SK-N-SH (cell line): ENCODE measurements at regions not wholly inside any gene's neighbourhood (a gene's known extent, or its start where the extent isn't known, plus 50 kb on each side); places are given as distances from the start of the nearest gene placed in this dataset.

Experiments used
- CTCF ChIA-PET: fragments of 300-600, 350-600 bp; formaldehyde crosslinking; extraction: SDS; loops from one replicate; lab custom pipeline; 2021; lab: Yijun Ruan, JAX
- POLR2A ChIA-PET: fragments of 350-600 bp; sonication (Branson Sonifier 250); formaldehyde crosslinking; extraction: SDS; loops from one replicate; lab custom pipeline; 2020; ENCODE audit warnings: antibody characterized with exemption, inconsistent platforms; lab: Yijun Ruan, JAX
- DNase-seq: peaks from one replicate; pipeline ENCODE4 v3.0.0; 2012
- H2AFZ ChIP-seq: fragments of 200-600 bp; sonication (generic); 2 replicates; pipeline ENCODE4 v1.8.1; 2016; ENCODE audit warnings: antibody characterized with exemption, mild to moderate bottlenecking, low read depth
- H3F3A ChIP-seq: fragments of 200-600 bp; sonication (generic); replicated peaks from 2 replicates; pipeline ENCODE3; 2016; ENCODE audit warnings: antibody characterized with exemption, mild to moderate bottlenecking; ENCODE audit not compliant: insufficient read depth
- H3K27ac ChIP-seq, 2 experiments: fragments of 200-500 bp in 1 of 2; fragments of 200-600 bp in 1 of 2; sonication (Bioruptor generic) in 1 of 2; sonication (generic), shearing (Covaris generic) in 1 of 2; 2 replicates each; pipeline versions ENCODE4 v1.5.1 to v1.6.1; 2014 to 2016; ENCODE audit warnings: low read depth in 2 of 2, inconsistent platforms in 1 of 2, low read length in 1 of 2, mild to moderate bottlenecking in 1 of 2, mixed read lengths in 1 of 2
- H3K27me3 ChIP-seq: fragments of 200-600 bp; sonication (generic), shearing (Covaris generic); 2 replicates; pipeline ENCODE4 v1.6.1; 2016; ENCODE audit warnings: mixed run types; ENCODE audit not compliant: insufficient read depth
- H3K36me3 ChIP-seq, 2 experiments: fragments of 200-500 bp in 1 of 2; fragments of 200-600 bp in 1 of 2; sonication (Bioruptor generic) in 1 of 2; sonication (generic) in 1 of 2; replicated peaks in 1 of 2; 2 replicates each; pipeline versions ENCODE3 to v1.5.1; 2014 to 2016; ENCODE audit warnings: low read length in 1 of 2, mild to moderate bottlenecking in 1 of 2; ENCODE audit not compliant: insufficient read depth in 2 of 2, control insufficient read depth in 1 of 2
- H3K4me1 ChIP-seq, 2 experiments: fragments of 200-500 bp in 1 of 2; fragments of 200-600 bp in 1 of 2; sonication (Bioruptor generic) in 1 of 2; sonication (generic), shearing (Covaris generic) in 1 of 2; 2 replicates each; pipeline versions ENCODE4 v1.5.1 to v1.6.1; 2014 to 2016; ENCODE audit warnings: low read depth in 1 of 2, low read length in 1 of 2, mixed run types in 1 of 2; ENCODE audit not compliant: insufficient read depth in 2 of 2, control insufficient read depth in 1 of 2
- H3K4me2 ChIP-seq: fragments of 200-600 bp; sonication (generic), shearing (Covaris generic); 2 replicates; pipeline ENCODE4 v1.6.1; 2017; ENCODE audit warnings: mixed run types
- H3K4me3 ChIP-seq, 2 experiments: fragments of 200-500 bp in 1 of 2; fragments of 200-600 bp in 1 of 2; sonication (Bioruptor generic) in 1 of 2; sonication (generic), shearing (Covaris generic) in 1 of 2; 2 replicates each; pipeline versions ENCODE4 v1.5.1 to v1.8.1; 2014 to 2016; ENCODE audit warnings: low read depth in 2 of 2, inconsistent platforms in 1 of 2, low read length in 1 of 2, mild to moderate bottlenecking in 1 of 2, mixed read lengths in 1 of 2, moderate library complexity in 1 of 2
- H3K79me2 ChIP-seq: fragments of 200-600 bp; sonication (generic); 2 replicates; pipeline ENCODE4 v1.8.1; 2017; ENCODE audit warnings: mild to moderate bottlenecking; ENCODE audit not compliant: insufficient read depth
- H3K9ac ChIP-seq: fragments of 200-600 bp; sonication (generic); 2 replicates; pipeline ENCODE4 v1.6.1; 2017; ENCODE audit warnings: mixed run types
- H3K9me2 ChIP-seq: fragments of 200-600 bp; sonication (generic); 2 replicates; pipeline ENCODE4 v1.6.1; 2017; ENCODE audit warnings: mixed run types
- H3K9me3 ChIP-seq: fragments of 200-600 bp; sonication (generic); 2 replicates; pipeline ENCODE4 v1.6.1; 2017; ENCODE audit warnings: mixed run types, mild to moderate bottlenecking, moderate library complexity
- H4K20me1 ChIP-seq: fragments of 200-600 bp; sonication (generic); 2 replicates; pipeline ENCODE4 v1.6.1; 2017; ENCODE audit warnings: mild to moderate bottlenecking, mixed run types; ENCODE audit not compliant: insufficient read depth
- CHD2 ChIP-seq: fragments of 150-350 bp; IDR thresholded peaks from 2 replicates; pipeline ENCODE4 v1.6.1; 2018; ENCODE audit warnings: low read length; ENCODE audit not compliant: partially characterized antibody
- CTCF ChIP-seq: fragments of 200-600 bp; sonication (generic); IDR thresholded peaks from 2 replicates; pipeline ENCODE4 v1.6.1; 2017; ENCODE audit warnings: antibody characterized with exemption, mild to moderate bottlenecking, moderate library complexity
- EZH2phosphoT487 ChIP-seq: fragments of 200-600 bp; sonication (generic); IDR thresholded peaks from 2 replicates; pipeline ENCODE4 v1.6.1; 2017; ENCODE audit warnings: low read depth, mixed run types, mild to moderate bottlenecking, antibody characterized with exemption, moderate library complexity, borderline replicate concordance
- GATA2 ChIP-seq: sonication (generic); formaldehyde crosslinking; IDR thresholded peaks from 2 replicates; pipeline ENCODE4 v1.5.0; 2020; ENCODE audit warnings: mild to moderate bottlenecking, missing genetic modification reagents
- JUND ChIP-seq: IDR thresholded peaks from 2 replicates; pipeline ENCODE4 v1.4.0; 2012
- RCOR1 ChIP-seq: fragments of 150-350 bp; IDR thresholded peaks from 2 replicates; pipeline ENCODE4 v1.6.1; 2017; ENCODE audit warnings: antibody characterized with exemption, low read length
- SIN3A ChIP-seq: IDR thresholded peaks from 2 replicates; pipeline ENCODE4 v1.6.1; 2012; ENCODE audit warnings: low read depth, mild to moderate bottlenecking, low read length, moderate library complexity, borderline replicate concordance
- SMC3 ChIP-seq: IDR thresholded peaks from 2 replicates; pipeline ENCODE4 v1.6.1; 2012; ENCODE audit warnings: low read depth, low read length, improper control_type of control experiment
- USF1 ChIP-seq: IDR thresholded peaks from 2 replicates; pipeline ENCODE4 v1.4.0; 2012; ENCODE audit warnings: low read depth, borderline replicate concordance
- WGBS: methylation state at CpG from one replicate; pipeline ENCODE4 v1.1.6; 2017; ENCODE audit warnings: low lambda C conversion rate; 5-methylcytosine and 5-hydroxymethylcytosine counted together

GRCh38 chr17:70258465-70258864 is 89.1 kb downstream of the KCNJ2 start:
- no peaks in the 10 kb centered on the region for H3K79me2 ChIP-seq
- no peaks in the 10 kb centered on the region for H3F3A ChIP-seq
- no peaks in the 10 kb centered on the region for H3K9me3 ChIP-seq
- CTCF ChIA-PET: interaction anchor here (0.6 kb wide), 1 partner anchor 732 kb away, joined by 3 read pairs; no protein-coding TSS in a partner anchor
- no peak for DNase-seq
- H3K27me3 ChIP-seq: no peaks in the 10 kb centered on the region
- no peak overlapping the region for H2AFZ ChIP-seq
- H3K4me3 ChIP-seq: no peak overlapping the region
- no peaks in the 10 kb centered on the region for H3K36me3 ChIP-seq
- H3K9ac ChIP-seq: no peak overlapping the region
- no peaks in the 10 kb centered on the region for H4K20me1 ChIP-seq
- POLR2A ChIA-PET: no interaction called here
- no peaks in the 10 kb centered on the region for H3K4me1 ChIP-seq
- H3K4me2 ChIP-seq: no peak overlapping the region
- no peak for TF ChIP-seq SIN3A
- TF ChIP-seq USF1: no peak
- TF ChIP-seq GATA2 (CRISPR knock-in tag): no peak
- no peak for TF ChIP-seq JUND
- H3K27ac ChIP-seq: no peak overlapping the region
- no peaks in the 10 kb centered on the region for H3K9me2 ChIP-seq

- POLR2A ChIA-PET: no interaction called here
- no peak overlapping the region for H3K4me3 ChIP-seq
Measured at GRCh38 chr17:70259400-70259799, 90.1 kb downstream of the KCNJ2 start.

More at GRCh38 chr17:70259400-70259799, 90.1 kb downstream of the KCNJ2 start:
- no peak for TF ChIP-seq SMC3
- no peak for TF ChIP-seq RCOR1
- no peak for TF ChIP-seq CHD2
- TF ChIP-seq CTCF: no peak
- no peak for TF ChIP-seq EZH2phosphoT487
- TF ChIP-seq, all 33 proteins: peak for 0
- 62% methylated on average over 3 of the region's 3 CpGs for WGBS
- Histone ChIP-seq H3K27ac (no peak overlapping the region), H3K4me1 (no peaks in the 10 kb centered on the region), H3K9me2 (no peaks in the 10 kb centered on the region), H3K9me3 (no peaks in the 10 kb centered on the region), H3K27me3 (no peaks in the 10 kb centered on the region), H3K4me2 (no peak overlapping the region), H3F3A (no peaks in the 10 kb centered on the region), H4K20me1 (no peaks in the 10 kb centered on the region), H3K79me2 (no peaks in the 10 kb centered on the region), H2AFZ (no peak overlapping the region), H3K36me3 (no peaks in the 10 kb centered on the region), H3K9ac (no peak overlapping the region)
- CTCF ChIA-PET: no interaction called here
- no peak for DNase-seq
